Nephron progenitor cell (in vitro differentiated cells): ENCODE measurements at regions not wholly inside any gene's neighbourhood (a gene's known extent, or its start where the extent isn't known, plus 50 kb on each side); places are given as distances from the start of the nearest gene placed in this dataset.
"Not testable (repeated sequence)": the region's sequence is repeated elsewhere in the genome, so short reads cannot be mapped to it uniquely, and the experiment has no call there.

Experiments
- DNase-seq: peaks from one replicate; pipeline ENCODE4 v3.0.0; 2021
- H3K27ac Mint-ChIP-seq: 2 replicates; pipeline ENCODE4 v1.8.0; 2021; ENCODE audit warnings: mild to moderate bottlenecking, moderate library complexity, mixed read lengths
- H3K27me3 Mint-ChIP-seq: 2 replicates; pipeline ENCODE4 v1.8.0; 2021; ENCODE audit warnings: mild to moderate bottlenecking, low read depth, mixed read lengths; ENCODE audit not compliant: poor library complexity
- H3K36me3 Mint-ChIP-seq: 2 replicates; pipeline ENCODE4 v1.8.0; 2021; ENCODE audit warnings: low read depth, mixed read lengths
- H3K4me1 Mint-ChIP-seq: 2 replicates; pipeline ENCODE4 v1.8.0; 2021; ENCODE audit warnings: mixed read lengths
- H3K4me3 Mint-ChIP-seq: 2 replicates; pipeline ENCODE4 v1.8.0; 2021; ENCODE audit warnings: mild to moderate bottlenecking, moderate library complexity, mixed read lengths
- H3K9me3 Mint-ChIP-seq: 2 replicates; pipeline ENCODE4 v1.8.0; 2021; ENCODE audit warnings: mild to moderate bottlenecking, moderate library complexity, mixed read lengths
- TF ChIP-seq, protein P1 (sequence below): fragments of 200-600 bp; sonication (generic); IDR thresholded peaks from 2 replicates; pipeline ENCODE4 v1.5.0; 2021; ENCODE audit warnings: antibody characterized with exemption

- H3K27me3 Mint-ChIP-seq, result peaks cover 55% of the 10 kb centered on the region
- no peak overlapping the region for H3K27ac Mint-ChIP-seq
- H3K9me3 Mint-ChIP-seq, result peaks cover 8% of the 10 kb centered on the region
- TF ChIP-seq, protein P1, sequence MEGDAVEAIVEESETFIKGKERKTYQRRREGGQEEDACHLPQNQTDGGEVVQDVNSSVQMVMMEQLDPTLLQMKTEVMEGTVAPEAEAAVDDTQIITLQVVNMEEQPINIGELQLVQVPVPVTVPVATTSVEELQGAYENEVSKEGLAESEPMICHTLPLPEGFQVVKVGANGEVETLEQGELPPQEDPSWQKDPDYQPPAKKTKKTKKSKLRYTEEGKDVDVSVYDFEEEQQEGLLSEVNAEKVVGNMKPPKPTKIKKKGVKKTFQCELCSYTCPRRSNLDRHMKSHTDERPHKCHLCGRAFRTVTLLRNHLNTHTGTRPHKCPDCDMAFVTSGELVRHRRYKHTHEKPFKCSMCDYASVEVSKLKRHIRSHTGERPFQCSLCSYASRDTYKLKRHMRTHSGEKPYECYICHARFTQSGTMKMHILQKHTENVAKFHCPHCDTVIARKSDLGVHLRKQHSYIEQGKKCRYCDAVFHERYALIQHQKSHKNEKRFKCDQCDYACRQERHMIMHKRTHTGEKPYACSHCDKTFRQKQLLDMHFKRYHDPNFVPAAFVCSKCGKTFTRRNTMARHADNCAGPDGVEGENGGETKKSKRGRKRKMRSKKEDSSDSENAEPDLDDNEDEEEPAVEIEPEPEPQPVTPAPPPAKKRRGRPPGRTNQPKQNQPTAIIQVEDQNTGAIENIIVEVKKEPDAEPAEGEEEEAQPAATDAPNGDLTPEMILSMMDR, result no peak
- peaks cover 14% of the 10 kb centered on the region for H3K4me1 Mint-ChIP-seq
- no peak overlapping the region for H3K4me3 Mint-ChIP-seq
- H3K36me3 Mint-ChIP-seq, result no peaks in the 10 kb centered on the region
- DNase-seq, result no peak
These were observed 964.3 kb upstream of the GRIA3 start for GRCh38 chrX:122219735-122220134.

- H3K4me3 Mint-ChIP-seq, result no peak overlapping the region
- H3K27me3 Mint-ChIP-seq, result peaks cover 65% of the 10 kb centered on the region
- no peaks in the 10 kb centered on the region for H3K36me3 Mint-ChIP-seq
- H3K9me3 Mint-ChIP-seq, result peaks cover 15% of the 10 kb centered on the region
- no peak overlapping the region for H3K27ac Mint-ChIP-seq
- TF ChIP-seq, protein P1, result no peak
- DNase-seq, result no peak
- H3K4me1 Mint-ChIP-seq, result peaks cover 14% of the 10 kb centered on the region
These were observed 963.3 kb upstream of the GRIA3 start for GRCh38 chrX:122220644-122221373.

- Mint-ChIP-seq H3K27me3 (peaks cover 65% of the 10 kb centered on the region), H3K9me3 (peaks cover 17% of the 10 kb centered on the region), H3K4me1 (peaks cover 14% of the 10 kb centered on the region)
- not testable (repeated sequence) for H3K27ac Mint-ChIP-seq, H3K36me3 Mint-ChIP-seq, H3K4me3 Mint-ChIP-seq, DNase-seq
These were observed 962.3 kb upstream of the GRIA3 start for GRCh38 chrX:122221810-122222209.

- Mint-ChIP-seq H3K27me3 (peaks cover 62% of the 10 kb centered on the region), H3K9me3 (peaks cover 20% of the 10 kb centered on the region), H3K4me1 (peaks cover 14% of the 10 kb centered on the region)
- H3K36me3 Mint-ChIP-seq, H3K27ac Mint-ChIP-seq, H3K4me3 Mint-ChIP-seq, DNase-seq: not testable (repeated sequence)
These were observed 959.9 kb upstream of the GRIA3 start for GRCh38 chrX:122224137-122224536.

DNA sequence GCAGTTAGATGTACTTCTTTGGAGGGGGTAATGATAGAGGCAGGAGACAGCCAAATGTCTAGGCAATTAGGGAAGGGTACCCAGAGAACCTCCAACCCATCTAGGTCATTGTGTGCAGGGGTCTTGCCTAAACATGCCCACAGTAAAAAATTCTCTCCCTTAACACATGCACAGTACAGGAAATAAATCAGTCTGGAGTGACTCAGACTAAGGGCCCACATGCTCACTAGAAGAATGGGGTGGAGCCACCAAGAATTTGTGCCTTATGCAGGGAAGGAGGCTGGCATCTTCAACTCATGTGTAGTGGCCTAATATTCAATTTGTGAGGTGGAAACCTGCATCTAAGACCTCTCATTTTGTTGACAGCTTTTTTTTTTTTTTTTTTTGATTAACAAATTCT lies 945.3 kb upstream of the GRIA3 start:
- no peak overlapping the region for H3K4me3 Mint-ChIP-seq
- peak overlapping the region; percentile 59 for H3K27ac Mint-ChIP-seq
- no peak for DNase-seq
- TF ChIP-seq, protein P1, result no peak
- peaks cover 7% of the 10 kb centered on the region for H3K36me3 Mint-ChIP-seq
- peaks cover 2% of the 10 kb centered on the region for H3K27me3 Mint-ChIP-seq
- peaks cover 31% of the 10 kb centered on the region for H3K9me3 Mint-ChIP-seq
- H3K4me1 Mint-ChIP-seq, result peaks cover 5% of the 10 kb centered on the region

DNA sequence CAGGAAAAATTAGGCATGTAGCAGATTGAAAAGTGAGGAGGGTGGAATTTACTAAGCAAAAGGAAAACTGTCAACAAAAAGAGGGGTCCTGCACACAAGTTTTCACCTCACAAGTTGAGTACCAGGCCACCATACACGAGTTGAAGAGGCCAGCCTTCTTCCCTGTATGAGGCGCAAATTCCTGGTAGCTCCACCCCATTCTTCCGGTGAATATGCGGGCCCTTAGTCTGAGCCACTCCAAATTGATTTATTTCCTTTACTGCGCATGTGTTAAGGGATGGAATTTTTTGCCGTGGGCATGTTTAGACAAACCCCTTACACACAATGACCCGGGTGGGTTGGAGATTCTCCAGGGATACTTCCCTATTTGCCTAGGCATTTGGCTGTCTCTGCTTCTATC lies 942.1 kb upstream of the GRIA3 start:
- TF ChIP-seq, protein P1, result no peak
- Mint-ChIP-seq H3K27ac (no peak overlapping the region), H3K27me3 (peaks cover 2% of the 10 kb centered on the region), H3K36me3 (no peaks in the 10 kb centered on the region), H3K9me3 (peaks cover 4% of the 10 kb centered on the region), H3K4me3 (no peak overlapping the region), H3K4me1 (peaks cover 5% of the 10 kb centered on the region)
- DNase-seq, result no peak

DNA sequence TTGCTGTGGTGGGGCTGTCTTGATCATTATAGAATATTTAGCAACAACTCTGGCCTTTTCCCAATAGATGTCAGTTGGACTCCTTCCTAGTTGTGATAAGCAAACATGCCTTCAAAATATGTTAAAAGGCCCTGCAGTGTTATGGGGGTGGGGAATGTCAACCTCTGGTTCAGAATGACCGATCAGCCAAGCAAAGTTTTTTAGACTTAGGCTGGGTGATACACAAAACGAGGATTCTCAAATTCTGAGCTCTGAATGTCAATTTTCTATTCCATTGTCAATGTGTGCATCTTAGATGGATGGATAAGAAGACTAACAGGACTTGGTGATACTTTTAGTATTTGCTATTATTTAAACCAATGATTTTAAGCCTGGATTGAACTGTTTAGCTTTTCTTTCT lies 940.0 kb upstream of the GRIA3 start:
- DNase-seq, result no peak
- TF ChIP-seq, protein P1, result no peak
- Mint-ChIP-seq H3K36me3 (no peaks in the 10 kb centered on the region), H3K27ac (no peak overlapping the region), H3K9me3 (peaks cover 4% of the 10 kb centered on the region), H3K4me3 (no peak overlapping the region), H3K4me1 (peaks cover 4% of the 10 kb centered on the region), H3K27me3 (peaks cover 2% of the 10 kb centered on the region)
